ENCODE measurements at regions not wholly inside any gene's neighbourhood (a gene's known extent, or its start where the extent isn't known, plus 50 kb on each side); places are given as distances from the start of the nearest gene placed in this dataset.

DNA sequence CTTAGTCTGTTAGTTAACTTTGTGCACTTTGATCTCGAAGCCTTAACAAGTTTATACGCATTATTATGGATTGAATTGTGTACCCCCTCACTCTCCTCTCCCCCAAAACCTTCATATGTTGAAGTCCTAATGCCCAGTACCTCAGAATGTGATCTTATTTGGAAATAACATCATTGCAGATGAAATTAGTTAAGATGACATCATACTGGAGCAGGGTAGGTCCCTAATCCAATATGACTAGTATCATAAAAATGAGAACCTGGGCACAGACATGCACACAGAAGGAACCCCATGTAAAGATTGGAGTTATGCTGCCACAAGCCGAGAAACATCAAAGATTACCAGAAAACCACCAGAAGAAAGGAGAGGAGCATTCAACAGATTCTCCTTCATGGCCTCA, 85.8 kb upstream of the TSC22D1 start:
- TF ChIP-seq NFE2L2 (conservative IDR thresholded peaks at IDR 0.05; ENCODE audit: low read length) (no peak), EP300 (IDR thresholded peaks at IDR 0.05) (no peak), RFX5 (IDR thresholded peaks at IDR 0.05) (no peak), MAZ (IDR thresholded peaks at IDR 0.05; ENCODE audit: borderline replicate concordance, low read depth, low read length) (no peak)
